ENCODE measurements at regions not wholly inside any gene's neighbourhood (a gene's known extent, or its start where the extent isn't known, plus 50 kb on each side); places are given as distances from the start of the nearest gene placed in this dataset.

DNA sequence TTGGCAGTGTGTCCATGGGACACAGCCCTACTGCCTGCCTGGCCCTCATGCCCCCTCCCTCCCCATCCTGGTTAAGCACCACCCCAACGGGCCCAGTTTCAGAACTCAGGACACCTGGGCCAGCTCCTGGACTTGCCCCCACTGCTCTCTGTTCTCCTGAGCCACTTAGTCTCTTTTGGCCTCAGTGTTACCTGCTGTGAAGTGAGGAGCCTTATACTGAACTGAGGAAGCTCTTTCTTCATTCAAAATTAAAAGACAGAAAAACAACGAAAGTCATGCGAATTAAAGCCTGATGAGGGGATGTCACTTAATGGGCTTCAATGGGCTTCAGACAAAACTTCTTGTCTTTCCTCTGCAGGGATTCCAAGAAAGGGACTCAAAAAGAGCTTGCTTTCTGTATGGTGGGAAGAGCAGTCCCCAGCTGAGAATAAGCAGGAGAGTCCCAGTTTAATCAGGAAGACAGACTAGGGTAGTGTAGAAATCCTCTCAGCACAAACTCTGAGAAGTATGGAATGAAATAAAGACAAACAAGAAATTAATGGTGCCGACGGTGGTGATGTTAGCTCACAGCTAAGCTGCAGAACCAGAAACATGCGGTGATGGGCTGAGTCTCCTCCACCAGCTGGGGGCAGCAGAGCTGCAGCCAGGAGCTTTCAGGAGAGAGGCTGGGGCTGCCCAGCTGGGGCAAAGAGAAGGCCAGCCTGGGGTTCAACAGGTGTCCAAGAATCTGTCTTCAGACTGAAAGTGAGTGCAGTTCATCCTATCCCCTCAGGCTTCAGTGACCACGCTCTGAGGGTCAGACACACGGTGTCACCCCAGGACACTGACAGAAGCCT is 101.0 kb downstream of the GGTLC2 start:
- H3K4me1 ChIP-seq (ENCODE audit: control insufficient read depth, insufficient read depth, low read length): no peaks in the 10 kb centered on the region
- no CpG with 5 or more reads among the region's 8 CpGs for WGBS (ENCODE audit: insufficient coverage, insufficient read length)
- no peaks in the 10 kb centered on the region for H3K36me3 ChIP-seq (ENCODE audit: control insufficient read depth, insufficient read depth, low read length)
- H3K27me3 ChIP-seq (ENCODE audit: control insufficient read depth, insufficient read depth, low read length): no peaks in the 10 kb centered on the region
- no peaks in the 10 kb centered on the region for H3K9me3 ChIP-seq (ENCODE audit: control insufficient read depth, insufficient read depth, low read length)
- no peak overlapping the region for H3K27ac ChIP-seq (ENCODE audit: low read length)
- no peak for DNase-seq (ENCODE audit: low read depth, low spot score)
- no peak overlapping the region for H3K4me3 ChIP-seq (ENCODE audit: low read length)

DNA sequence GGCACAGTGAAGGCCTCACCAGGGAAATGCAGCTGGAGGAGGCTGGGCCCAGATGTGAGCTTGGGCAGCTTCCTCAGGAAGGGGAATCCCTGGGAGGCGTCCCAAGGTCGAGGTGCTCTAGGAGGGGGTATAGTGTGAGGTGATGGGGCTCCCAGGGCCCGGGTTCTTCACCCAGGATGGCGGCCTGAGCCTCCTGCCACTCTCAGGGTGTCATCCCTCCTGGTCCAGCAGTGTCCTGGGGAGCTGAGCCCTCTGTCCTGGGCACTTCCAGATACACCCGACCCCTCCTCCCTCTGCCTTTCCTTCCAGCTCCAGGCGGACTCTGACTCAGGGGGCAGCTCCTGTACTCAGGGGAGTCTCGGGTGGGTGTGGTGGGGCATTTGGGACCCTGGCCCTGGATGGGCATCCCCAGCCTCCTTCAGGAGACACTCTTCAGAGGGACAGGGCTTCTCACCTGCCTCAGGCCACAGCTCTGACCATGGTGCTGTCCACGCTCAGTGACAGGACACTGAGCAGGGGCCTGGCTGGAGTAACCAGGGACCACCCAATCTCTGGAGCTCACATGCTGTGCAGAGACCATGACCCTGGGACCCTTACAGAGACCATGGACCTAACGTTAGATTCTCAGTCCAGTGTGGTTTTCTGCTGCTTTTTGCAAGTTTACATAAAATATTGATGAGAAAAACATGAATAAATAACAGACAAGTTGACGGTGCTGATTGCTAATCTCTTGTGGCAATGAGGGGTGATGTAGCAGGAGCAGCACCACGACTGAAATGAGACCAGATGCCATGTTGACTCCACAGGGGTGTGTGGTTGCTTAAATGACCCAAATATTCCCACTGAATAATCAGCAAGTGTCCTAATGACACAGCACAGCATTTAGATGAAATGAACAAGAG is 101.9 kb downstream of the GGTLC2 start:
- H3K27ac ChIP-seq (ENCODE audit: low read length): no peak overlapping the region
- WGBS (ENCODE audit: insufficient coverage, insufficient read length): no CpG with 5 or more reads among the region's 11 CpGs
- no peaks in the 10 kb centered on the region for H3K9me3 ChIP-seq (ENCODE audit: control insufficient read depth, insufficient read depth, low read length)

DNA sequence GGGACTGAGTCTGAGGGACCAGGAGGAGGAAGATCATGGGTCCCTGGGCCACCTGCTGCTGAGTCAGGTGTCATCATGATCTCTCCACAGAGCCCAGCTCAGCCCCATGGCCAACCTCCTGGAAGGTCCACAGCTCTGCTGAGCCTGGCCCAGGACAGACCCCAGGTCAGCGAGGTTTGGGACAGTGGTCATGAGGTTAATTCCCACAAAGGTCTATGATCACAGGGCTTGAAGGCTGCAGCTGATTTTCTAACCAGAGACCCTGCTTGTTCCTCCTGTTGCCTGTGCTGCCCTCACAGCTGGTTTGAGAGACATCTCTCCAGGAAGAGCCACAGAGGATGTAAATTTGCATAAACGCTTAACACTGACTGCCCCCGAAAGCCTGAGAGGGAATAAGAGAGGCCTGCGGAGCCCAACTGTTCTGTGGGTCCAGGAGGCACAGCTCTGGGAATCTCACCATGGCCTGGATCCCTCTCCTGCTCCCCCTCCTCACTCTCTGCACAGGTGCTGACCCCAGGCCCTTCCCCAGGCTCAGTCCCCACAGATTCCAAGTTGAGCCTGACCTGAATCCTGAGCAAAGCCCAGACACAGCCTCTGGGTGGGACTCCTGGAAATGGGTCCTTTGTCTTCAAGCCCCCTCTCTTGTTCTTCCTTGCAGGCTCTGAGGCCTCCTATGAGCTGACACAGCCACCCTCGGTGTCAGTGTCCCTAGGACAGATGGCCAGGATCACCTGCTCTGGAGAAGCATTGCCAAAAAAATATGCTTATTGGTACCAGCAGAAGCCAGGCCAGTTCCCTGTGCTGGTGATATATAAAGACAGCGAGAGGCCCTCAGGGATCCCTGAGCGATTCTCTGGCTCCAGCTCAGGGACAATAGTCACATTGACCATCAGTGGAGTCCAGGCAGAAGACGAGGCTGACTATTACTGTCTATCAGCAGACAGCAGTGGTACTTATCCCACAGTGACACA is 102.8 kb downstream of the GGTLC2 start:
- Histone ChIP-seq H3K4me1 (ENCODE audit: control insufficient read depth, insufficient read depth, low read length) (no peaks in the 10 kb centered on the region), H3K9me3 (ENCODE audit: control insufficient read depth, insufficient read depth, low read length) (no peaks in the 10 kb centered on the region), H3K36me3 (ENCODE audit: control insufficient read depth, insufficient read depth, low read length) (no peaks in the 10 kb centered on the region), H3K4me3 (ENCODE audit: low read length) (no peak overlapping the region), H3K27me3 (ENCODE audit: control insufficient read depth, insufficient read depth, low read length) (0 out of 2 replicates have a peak, but pooled peaks cover under 1% of the 10 kb centered on the region), H3K27ac (ENCODE audit: low read length) (no peak overlapping the region)
- no peak for DNase-seq (ENCODE audit: low read depth, low spot score)
- WGBS (ENCODE audit: insufficient coverage, insufficient read length): no CpG with 5 or more reads among the region's 8 CpGs

More for the DNA sequence above, 101.9 kb downstream of the GGTLC2 start:
- DNase-seq (ENCODE audit: low read depth, low spot score): no peak
- Histone ChIP-seq H3K36me3 (ENCODE audit: control insufficient read depth, insufficient read depth, low read length) (no peaks in the 10 kb centered on the region), H3K27me3 (ENCODE audit: control insufficient read depth, insufficient read depth, low read length) (no peaks in the 10 kb centered on the region), H3K4me1 (ENCODE audit: control insufficient read depth, insufficient read depth, low read length) (no peaks in the 10 kb centered on the region), H3K4me3 (ENCODE audit: low read length) (no peak overlapping the region)

DNA sequence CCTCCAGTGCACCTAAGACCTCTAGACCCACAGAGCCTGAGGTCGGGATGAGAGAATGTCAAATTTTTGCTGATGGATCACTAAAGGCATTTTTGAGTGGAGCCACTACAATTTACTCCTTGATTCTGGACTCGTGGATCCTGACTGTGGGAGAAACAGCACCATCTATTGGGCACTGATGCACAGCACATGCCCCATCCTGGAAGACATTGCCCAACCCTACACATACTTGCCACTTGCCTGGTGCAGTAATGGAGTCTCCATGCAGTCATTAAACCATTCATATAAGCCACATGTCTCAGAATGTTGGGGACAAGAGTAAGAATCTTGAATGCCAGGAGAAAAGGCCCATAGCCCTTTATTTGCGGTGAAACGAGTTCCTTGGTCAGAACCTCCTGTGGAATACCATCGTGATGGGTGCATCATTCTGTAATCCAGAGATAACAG is 103.9 kb downstream of the GGTLC2 start:
- no CpG with 5 or more reads among the region's 5 CpGs for WGBS (ENCODE audit: insufficient coverage, insufficient read length)
- Histone ChIP-seq H3K27ac (ENCODE audit: low read length) (no peak overlapping the region), H3K4me1 (ENCODE audit: control insufficient read depth, insufficient read depth, low read length) (no peaks in the 10 kb centered on the region), H3K4me3 (ENCODE audit: low read length) (no peak overlapping the region), H3K36me3 (ENCODE audit: control insufficient read depth, insufficient read depth, low read length) (no peaks in the 10 kb centered on the region), H3K27me3 (ENCODE audit: control insufficient read depth, insufficient read depth, low read length) (0 out of 2 replicates have a peak, but pooled peaks cover 3% of the 10 kb centered on the region), H3K9me3 (ENCODE audit: control insufficient read depth, insufficient read depth, low read length) (no peaks in the 10 kb centered on the region)
- no peak for DNase-seq (ENCODE audit: low read depth, low spot score)

DNA sequence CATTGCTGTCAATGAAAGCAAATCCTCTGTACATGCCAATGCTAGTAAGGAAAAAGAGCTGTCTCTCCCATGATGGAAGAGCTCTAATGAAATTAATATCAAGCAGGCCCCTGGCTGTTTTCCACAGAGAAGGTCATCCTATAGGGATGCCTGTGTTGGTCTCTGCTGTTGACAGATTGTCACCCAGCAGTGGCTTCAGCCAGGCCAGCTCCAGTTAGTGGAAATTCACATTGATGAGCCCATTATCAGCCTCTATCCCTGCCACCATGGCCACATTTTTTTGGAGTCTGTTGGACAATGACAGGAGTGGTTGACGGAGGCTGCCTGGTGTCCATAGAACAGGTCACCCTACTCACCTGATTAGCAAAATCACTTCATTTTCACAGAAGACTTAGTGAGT is 104.3 kb downstream of the GGTLC2 start:
- H3K4me1 ChIP-seq (ENCODE audit: control insufficient read depth, insufficient read depth, low read length): no peaks in the 10 kb centered on the region
- no peak overlapping the region for H3K4me3 ChIP-seq (ENCODE audit: low read length)
- no peak overlapping the region for H3K27ac ChIP-seq (ENCODE audit: low read length)
- WGBS (ENCODE audit: insufficient coverage, insufficient read length): no CpG with 5 or more reads among the region's 1 CpG
- no peak for DNase-seq (ENCODE audit: low read depth, low spot score)
- H3K27me3 ChIP-seq (ENCODE audit: control insufficient read depth, insufficient read depth, low read length): 0 out of 2 replicates have a peak, but pooled peaks cover 3% of the 10 kb centered on the region
- no peaks in the 10 kb centered on the region for H3K36me3 ChIP-seq (ENCODE audit: control insufficient read depth, insufficient read depth, low read length)
- H3K9me3 ChIP-seq (ENCODE audit: control insufficient read depth, insufficient read depth, low read length): no peaks in the 10 kb centered on the region

DNA sequence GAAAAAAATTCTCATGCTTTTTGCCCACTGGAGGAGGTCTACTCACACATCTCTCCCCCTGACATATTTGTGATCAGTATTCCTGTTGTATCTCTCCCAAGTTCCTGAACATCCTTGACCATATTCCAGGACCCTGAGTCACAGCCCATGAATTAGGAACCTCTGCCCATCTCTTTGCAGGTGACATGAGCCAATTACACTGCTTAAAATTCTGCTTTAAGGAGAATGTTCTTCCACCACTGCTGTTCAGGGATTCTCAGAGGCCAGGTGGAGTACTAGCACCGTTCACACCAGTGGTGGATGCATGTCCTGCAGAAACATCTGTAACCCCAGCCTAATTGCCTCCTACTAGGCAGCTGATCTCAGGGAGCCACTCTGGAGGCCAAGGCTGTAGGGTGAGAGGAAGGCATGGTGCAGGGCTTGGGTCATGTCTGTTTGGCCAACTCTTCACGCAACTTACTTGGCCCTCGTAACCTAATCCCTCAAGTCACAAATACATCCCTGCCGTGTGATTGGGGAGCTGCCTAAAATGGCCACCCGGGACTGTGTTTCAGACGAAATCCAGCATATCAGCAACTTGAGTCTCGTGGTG is 104.8 kb downstream of the GGTLC2 start:
- no peak overlapping the region for H3K27ac ChIP-seq (ENCODE audit: low read length)
- WGBS (ENCODE audit: insufficient coverage, insufficient read length): no CpG with 5 or more reads among the region's 7 CpGs
- DNase-seq (ENCODE audit: low read depth, low spot score): no peak
- no peaks in the 10 kb centered on the region for H3K36me3 ChIP-seq (ENCODE audit: control insufficient read depth, insufficient read depth, low read length)
- no peaks in the 10 kb centered on the region for H3K9me3 ChIP-seq (ENCODE audit: control insufficient read depth, insufficient read depth, low read length)
- no peak overlapping the region for H3K4me3 ChIP-seq (ENCODE audit: low read length)
- 0 out of 2 replicates have a peak, but pooled peaks cover 3% of the 10 kb centered on the region for H3K27me3 ChIP-seq (ENCODE audit: control insufficient read depth, insufficient read depth, low read length)
- no peaks in the 10 kb centered on the region for H3K4me1 ChIP-seq (ENCODE audit: control insufficient read depth, insufficient read depth, low read length)

DNA sequence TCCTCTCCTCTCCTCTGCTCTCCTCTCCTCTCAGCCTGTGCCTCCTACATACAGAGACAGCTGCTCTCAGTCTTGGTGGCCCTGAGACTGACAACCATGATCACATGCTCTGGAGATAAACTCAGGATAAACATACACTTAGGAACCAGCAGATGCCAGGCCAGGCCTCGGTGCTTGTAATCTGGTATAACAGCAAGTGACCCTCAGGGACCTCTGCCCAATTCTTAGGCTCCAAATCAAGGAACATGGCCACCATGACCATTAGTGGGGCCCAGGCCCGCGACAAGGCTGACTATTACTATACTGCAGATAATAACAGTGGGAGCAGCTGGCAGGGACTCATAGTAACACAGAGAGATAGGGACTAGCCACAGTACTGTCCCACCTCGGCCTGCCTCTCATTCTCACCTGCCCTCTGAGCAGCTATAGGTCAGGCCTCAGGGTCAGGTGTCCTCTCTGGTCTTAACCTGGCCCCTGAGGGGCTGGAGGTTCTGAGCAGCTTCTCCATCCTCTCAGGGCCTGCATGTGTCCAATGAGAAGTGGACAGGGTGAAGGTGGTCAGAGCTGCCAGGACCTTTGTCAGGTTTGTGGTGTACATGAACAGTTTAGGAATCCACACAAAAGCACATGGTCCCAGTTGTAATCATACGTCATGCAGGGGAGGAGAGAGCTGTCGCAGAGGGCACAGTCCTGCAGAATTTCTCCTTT is 106.1 kb downstream of the GGTLC2 start:
- Histone ChIP-seq H3K27me3 (ENCODE audit: control insufficient read depth, insufficient read depth, low read length) (0 out of 2 replicates have a peak, but pooled peaks cover 3% of the 10 kb centered on the region), H3K27ac (ENCODE audit: low read length) (no peak overlapping the region), H3K4me3 (ENCODE audit: low read length) (no peak overlapping the region), H3K36me3 (ENCODE audit: control insufficient read depth, insufficient read depth, low read length) (no peaks in the 10 kb centered on the region), H3K4me1 (ENCODE audit: control insufficient read depth, insufficient read depth, low read length) (no peaks in the 10 kb centered on the region), H3K9me3 (ENCODE audit: control insufficient read depth, insufficient read depth, low read length) (no peaks in the 10 kb centered on the region)
- WGBS (ENCODE audit: insufficient coverage, insufficient read length): no CpG with 5 or more reads among the region's 6 CpGs
- no peak for DNase-seq (ENCODE audit: low read depth, low spot score)

DNA sequence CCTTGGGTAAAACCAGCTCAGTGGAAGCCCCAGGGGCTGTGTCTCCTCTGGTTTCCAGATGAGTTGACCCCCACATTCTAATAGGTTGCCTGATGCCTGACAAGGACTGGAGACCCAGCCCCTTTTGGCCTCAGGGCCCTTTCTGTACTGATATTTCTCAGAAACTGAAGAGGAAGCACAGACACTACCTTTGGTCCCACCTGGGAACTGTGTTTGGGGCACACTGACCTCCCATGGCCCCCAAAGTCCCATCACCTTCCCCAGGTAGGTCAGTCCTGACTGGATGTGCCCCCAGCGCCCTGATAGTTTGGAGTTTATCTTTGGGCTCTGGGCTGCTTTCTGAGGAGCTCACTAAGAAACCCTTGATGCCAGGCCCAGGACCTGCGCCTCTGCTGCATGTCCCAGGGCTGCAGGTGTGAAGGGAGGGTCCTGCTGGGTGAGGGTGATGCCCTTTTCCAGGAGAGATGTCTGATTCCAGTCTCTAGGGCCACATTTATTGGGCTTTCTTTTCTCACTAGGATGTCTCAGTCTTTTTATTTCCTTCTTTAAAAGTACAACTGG is 106.7 kb downstream of the GGTLC2 start:
- Histone ChIP-seq H3K4me3 (ENCODE audit: low read length) (no peak overlapping the region), H3K9me3 (ENCODE audit: control insufficient read depth, insufficient read depth, low read length) (no peaks in the 10 kb centered on the region), H3K4me1 (ENCODE audit: control insufficient read depth, insufficient read depth, low read length) (no peaks in the 10 kb centered on the region), H3K27ac (ENCODE audit: low read length) (no peak overlapping the region), H3K27me3 (ENCODE audit: control insufficient read depth, insufficient read depth, low read length) (0 out of 2 replicates have a peak, but pooled peaks cover 3% of the 10 kb centered on the region), H3K36me3 (ENCODE audit: control insufficient read depth, insufficient read depth, low read length) (no peaks in the 10 kb centered on the region)
- WGBS (ENCODE audit: insufficient coverage, insufficient read length): no CpG with 5 or more reads among the region's 2 CpGs
- no peak for DNase-seq (ENCODE audit: low read depth, low spot score)

DNA sequence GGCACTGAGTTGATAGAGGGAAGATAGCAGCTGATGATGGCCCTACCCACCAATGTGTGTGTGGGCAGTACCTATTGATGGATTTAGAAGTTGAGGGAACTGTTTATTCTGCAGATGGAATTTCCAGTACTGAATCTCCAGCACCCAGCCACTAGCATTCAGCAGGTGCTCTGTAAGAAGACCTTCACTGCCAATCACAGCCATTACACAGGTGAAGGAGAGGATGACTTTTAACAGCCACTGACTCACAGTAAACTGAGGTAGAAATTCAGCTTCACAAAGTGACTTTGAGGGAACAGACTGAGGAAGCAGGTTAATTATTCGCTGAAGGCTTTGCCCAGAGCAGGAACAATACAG is 107.8 kb downstream of the GGTLC2 start:
- no peak for DNase-seq (ENCODE audit: low read depth, low spot score)
- no peak overlapping the region for H3K27ac ChIP-seq (ENCODE audit: low read length)
- 0 out of 2 replicates have a peak, but pooled peaks cover 3% of the 10 kb centered on the region for H3K27me3 ChIP-seq (ENCODE audit: control insufficient read depth, insufficient read depth, low read length)

More for the DNA sequence above, 107.8 kb downstream of the GGTLC2 start:
- H3K4me1 ChIP-seq (ENCODE audit: control insufficient read depth, insufficient read depth, low read length): no peaks in the 10 kb centered on the region
- H3K36me3 ChIP-seq (ENCODE audit: control insufficient read depth, insufficient read depth, low read length): no peaks in the 10 kb centered on the region
- WGBS (ENCODE audit: insufficient coverage, insufficient read length): no CpG with 5 or more reads among the region's 1 CpG
- H3K4me3 ChIP-seq (ENCODE audit: low read length): no peak overlapping the region
- H3K9me3 ChIP-seq (ENCODE audit: control insufficient read depth, insufficient read depth, low read length): no peaks in the 10 kb centered on the region

Measured in iPS DF 6.9 (cell line).